CD14-positive monocyte (primary cell): ENCODE measurements at regions not wholly inside any gene's neighbourhood (a gene's known extent, or its start where the extent isn't known, plus 50 kb on each side); places are given as distances from the start of the nearest gene placed in this dataset.

Experiments used
- DNase-seq, 3 donors: peaks; one replicate each; pipeline ENCODE4 v3.0.0-alpha.2; 2011 to 2022
- H2AFZ ChIP-seq: 2 replicates; pipeline ENCODE4 v1.6.0; 2012; ENCODE audit warnings: mild to moderate bottlenecking, low read depth, low read length, inconsistent platforms; ENCODE audit not compliant: insufficient read depth, poor library complexity, severe bottlenecking
- H3K27ac ChIP-seq, 2 donors: 1 replicate in 1 of 2; 2 replicates in 1 of 2; pipeline ENCODE4 v1.5.1; 2012 to 2013; ENCODE audit warnings: low read length in 2 of 2, control low read depth in 1 of 2, inconsistent platforms in 1 of 2, low read depth in 1 of 2, mild to moderate bottlenecking in 1 of 2
- H3K27me3 ChIP-seq, 2 donors: one replicate each; pipeline versions ENCODE4 v1.6.0 to v1.6.1; 2011 to 2013; ENCODE audit warnings: low read length in 2 of 2; ENCODE audit not compliant: control insufficient read depth in 2 of 2, insufficient read depth in 2 of 2
- H3K36me3 ChIP-seq, 2 donors: replicated peaks in 1 of 2; 1 replicate in 1 of 2; 2 replicates in 1 of 2; pipeline versions ENCODE4 v1.5.1 to v1.6.1; 2012 to 2013; ENCODE audit warnings: low read length in 2 of 2, control low read depth in 1 of 2, inconsistent platforms in 1 of 2, mild to moderate bottlenecking in 1 of 2; ENCODE audit not compliant: insufficient read depth in 2 of 2, control insufficient read depth in 1 of 2
- H3K4me1 ChIP-seq, 2 donors: 1 replicate in 1 of 2; 2 replicates in 1 of 2; pipeline versions ENCODE4 v1.5.1 to v1.6.1; 2012 to 2013; ENCODE audit warnings: low read length in 2 of 2, control low read depth in 1 of 2, inconsistent platforms in 1 of 2, mild to moderate bottlenecking in 1 of 2, moderate library complexity in 1 of 2; ENCODE audit not compliant: insufficient read depth in 2 of 2, control insufficient read depth in 1 of 2
- H3K4me2 ChIP-seq: replicated peaks from 2 replicates; pipeline ENCODE3; 2012; ENCODE audit warnings: low read length, moderate library complexity, mild to moderate bottlenecking; ENCODE audit not compliant: poor library complexity, severe bottlenecking; ENCODE audit errors: extremely low read depth
- H3K4me3 ChIP-seq, 3 experiments: fragments of 200-600 bp in 1 of 3; sonication (generic) in 1 of 3; replicated peaks in 1 of 3; 1 replicate in 2 of 3; 2 replicates in 1 of 3; pipeline ENCODE4 v1.5.1; 2011 to 2013; ENCODE audit warnings: low read length in 3 of 3, mild to moderate bottlenecking in 3 of 3, control low read depth in 2 of 3, low read depth in 2 of 3, inconsistent platforms in 1 of 3, moderate library complexity in 1 of 3
- H3K79me2 ChIP-seq: 2 replicates; pipeline ENCODE4 v1.6.0; 2012; ENCODE audit warnings: mild to moderate bottlenecking, control low read depth, inconsistent platforms, low read length, moderate library complexity; ENCODE audit not compliant: insufficient read depth
- H3K9ac ChIP-seq: 2 replicates; pipeline ENCODE4 v1.6.0; 2017; ENCODE audit warnings: low read length, mild to moderate bottlenecking; ENCODE audit not compliant: insufficient read depth, poor library complexity, severe bottlenecking
- H3K9me3 ChIP-seq, 2 donors: replicated peaks in 1 of 2; 1 replicate in 1 of 2; 2 replicates in 1 of 2; pipeline versions ENCODE4 v1.5.1 to v1.6.1; 2012 to 2013; ENCODE audit warnings: low read length in 2 of 2, control low read depth in 1 of 2; ENCODE audit not compliant: control insufficient read depth in 1 of 2, insufficient read depth in 1 of 2
- H4K20me1 ChIP-seq: 2 replicates; pipeline ENCODE4 v1.6.0; 2012; ENCODE audit warnings: mild to moderate bottlenecking, low read length, control low read depth, moderate library complexity; ENCODE audit not compliant: insufficient read depth
- H3K27ac Mint-ChIP-seq, 7 donors: one replicate each; pipeline ENCODE4 v1.8.0; 2020; ENCODE audit warnings: mild to moderate bottlenecking in 7 of 7, mixed read lengths in 7 of 7, moderate library complexity in 6 of 7, inconsistent platforms in 2 of 7
- H3K27me3 Mint-ChIP-seq, 3 donors: one replicate each; pipeline ENCODE4 v1.8.0; 2021 to 2022; ENCODE audit warnings: low read depth in 3 of 3, mild to moderate bottlenecking in 3 of 3, mixed read lengths in 3 of 3, moderate library complexity in 3 of 3, inconsistent platforms in 1 of 3
- H3K36me3 Mint-ChIP-seq, 2 donors: one replicate each; pipeline ENCODE4 v1.8.0; 2020; ENCODE audit warnings: mixed read lengths in 2 of 2, inconsistent platforms in 1 of 2, mild to moderate bottlenecking in 1 of 2
- H3K4me1 Mint-ChIP-seq: one replicate; pipeline ENCODE4 v1.8.0; 2020; ENCODE audit warnings: mild to moderate bottlenecking, mixed read lengths
- H3K4me3 Mint-ChIP-seq, 2 donors: one replicate each; pipeline ENCODE4 v1.8.0; 2020; ENCODE audit warnings: mild to moderate bottlenecking in 2 of 2, mixed read lengths in 2 of 2, moderate library complexity in 1 of 2
- H3K9me3 Mint-ChIP-seq, 7 donors: one replicate each; pipeline ENCODE4 v1.8.0; 2020 to 2022; ENCODE audit warnings: mixed read lengths in 7 of 7, mild to moderate bottlenecking in 6 of 7, moderate library complexity in 6 of 7, inconsistent platforms in 2 of 7
- CTCF ChIP-seq: fragments of 200-600 bp; IDR thresholded peaks from one replicate; pipeline ENCODE4 v1.8.0; 2022; ENCODE audit warnings: antibody characterized with exemption, mild to moderate bottlenecking
- WGBS: methylation state at CpG from one replicate; pipeline ENCODE4 v1.1.5; 2013; ENCODE audit warnings: missing lambda C conversion rate; ENCODE audit not compliant: insufficient coverage; 5-methylcytosine and 5-hydroxymethylcytosine counted together
- intact Hi-C, 2 donors: fragments of 100-400 bp; cut with micrococcal nuclease; formaldehyde crosslinking; loops; one replicate each; pipeline versions ENCODE4 v1.15.0 to v1.15.1; 2023

- H3K9ac ChIP-seq: no peak overlapping the region
- Mint-ChIP-seq H3K9me3 (peaks cover 0 to 3% (median 0%) of the 10 kb centered on the region in 7 donors), H3K4me3 (no peak overlapping the region), H3K27me3 (peaks cover 0 to 1% (median 0%) of the 10 kb centered on the region in 3 donors), H3K4me1 (no peaks in the 10 kb centered on the region), H3K36me3 (no peaks in the 10 kb centered on the region), H3K27ac (no peak overlapping the region)
- no peaks in the 10 kb centered on the region for H3K27me3 ChIP-seq
- H2AFZ ChIP-seq: no peak overlapping the region
- no peak for TF ChIP-seq CTCF
- H3K4me1 ChIP-seq: no peaks in the 10 kb centered on the region
- intact Hi-C loops: no loop called here
- no peak overlapping the region for H3K27ac ChIP-seq
- DNase-seq: no peak
- H3K79me2 ChIP-seq: no peaks in the 10 kb centered on the region
- no peaks in the 10 kb centered on the region for H4K20me1 ChIP-seq
- no peak overlapping the region for H3K4me2 ChIP-seq
- no CpG with 5 or more reads among the region's 1 CpG for WGBS
- peaks cover 0 to 2% of the 10 kb centered on the region in 2 donors for H3K9me3 ChIP-seq
- H3K36me3 ChIP-seq: no peaks in the 10 kb centered on the region
- no peak overlapping the region for H3K4me3 ChIP-seq
Measured at GRCh38 chr18:30583768-30584167, 458.8 kb downstream of the DSC3 start.

GRCh38 chr18:30582078-30582477 lies 460.5 kb downstream of the DSC3 start:
- Mint-ChIP-seq H3K9me3 (peaks cover 0 to 3% (median 0%) of the 10 kb centered on the region in 7 donors), H3K27ac (no peak overlapping the region), H3K4me1 (no peaks in the 10 kb centered on the region), H3K4me3 (no peak overlapping the region), H3K36me3 (no peaks in the 10 kb centered on the region), H3K27me3 (peaks cover 0 to 2% (median 1%) of the 10 kb centered on the region in 3 donors)
- H3K4me1 ChIP-seq: no peaks in the 10 kb centered on the region
- no peak overlapping the region for H2AFZ ChIP-seq
- H3K27me3 ChIP-seq: no peaks in the 10 kb centered on the region
- intact Hi-C loops: no loop called here
- no peak overlapping the region for H3K4me3 ChIP-seq
- peaks cover 0 to 2% of the 10 kb centered on the region in 2 donors for H3K9me3 ChIP-seq
- no peaks in the 10 kb centered on the region for H3K79me2 ChIP-seq
- H3K9ac ChIP-seq: no peak overlapping the region
- no peak overlapping the region for H3K4me2 ChIP-seq
- H3K27ac ChIP-seq: no peak overlapping the region
- 84% methylated on average over 3 of the region's 3 CpGs for WGBS
- no peak for TF ChIP-seq CTCF
- no peaks in the 10 kb centered on the region for H4K20me1 ChIP-seq
- DNase-seq: no peak
- H3K36me3 ChIP-seq: no peaks in the 10 kb centered on the region
